ENCODE measurements at regions not wholly inside any gene's neighbourhood (a gene's known extent, or its start where the extent isn't known, plus 50 kb on each side); places are given as distances from the start of the nearest gene placed in this dataset.
"Not testable (repeated sequence)": the region's sequence is repeated elsewhere in the genome, so short reads cannot be mapped to it uniquely, and the experiment has no call there.

DNA sequence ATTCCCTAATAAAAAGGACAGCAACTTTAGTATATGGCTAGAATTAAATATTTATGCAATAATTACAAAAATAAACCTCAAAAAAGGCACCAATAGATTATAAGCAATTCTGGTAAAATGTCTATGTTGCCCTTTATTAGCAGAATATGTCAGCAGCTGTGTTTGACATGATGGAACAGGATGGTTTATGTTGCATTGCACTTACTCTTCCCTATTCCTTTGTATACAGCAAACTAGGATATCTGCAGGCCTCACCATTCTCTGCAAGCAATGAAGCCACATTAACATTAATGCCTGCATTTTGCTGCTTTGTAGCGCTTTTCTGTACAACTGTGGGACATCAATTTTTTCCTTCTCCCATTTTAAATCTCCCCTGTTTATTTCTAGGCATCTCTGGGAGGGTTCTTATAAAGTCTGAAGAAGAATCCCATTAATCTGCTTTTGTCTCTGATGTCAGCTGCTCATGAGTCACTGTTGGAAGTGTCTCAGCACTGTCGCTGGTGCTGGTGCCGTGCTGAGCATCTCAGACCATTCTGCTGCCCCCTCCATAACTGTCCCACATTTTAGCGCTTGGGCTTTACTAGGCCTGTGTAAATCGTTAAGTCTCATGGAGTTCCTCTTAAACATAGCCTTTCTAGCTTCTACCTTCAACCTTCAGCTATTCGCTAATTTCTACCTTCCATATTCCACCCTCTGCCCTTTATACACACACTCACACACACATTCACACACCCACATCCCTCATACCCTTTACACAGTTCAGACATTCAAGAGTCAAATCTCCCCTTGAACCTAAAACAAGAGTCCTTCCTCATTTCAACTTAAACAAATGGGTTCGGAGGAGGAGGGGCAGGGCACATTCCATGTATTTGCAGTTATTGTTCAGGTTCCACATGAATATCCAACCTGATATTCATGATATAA is 64.4 kb upstream of the TRHDE start:
- POLR2A ChIA-PET = interaction anchor here (0.5 kb wide), 1 partner anchor 13 kb away, joined by 5 read pairs; no protein-coding TSS in a partner anchor
- TF ChIP-seq, protein P1, sequence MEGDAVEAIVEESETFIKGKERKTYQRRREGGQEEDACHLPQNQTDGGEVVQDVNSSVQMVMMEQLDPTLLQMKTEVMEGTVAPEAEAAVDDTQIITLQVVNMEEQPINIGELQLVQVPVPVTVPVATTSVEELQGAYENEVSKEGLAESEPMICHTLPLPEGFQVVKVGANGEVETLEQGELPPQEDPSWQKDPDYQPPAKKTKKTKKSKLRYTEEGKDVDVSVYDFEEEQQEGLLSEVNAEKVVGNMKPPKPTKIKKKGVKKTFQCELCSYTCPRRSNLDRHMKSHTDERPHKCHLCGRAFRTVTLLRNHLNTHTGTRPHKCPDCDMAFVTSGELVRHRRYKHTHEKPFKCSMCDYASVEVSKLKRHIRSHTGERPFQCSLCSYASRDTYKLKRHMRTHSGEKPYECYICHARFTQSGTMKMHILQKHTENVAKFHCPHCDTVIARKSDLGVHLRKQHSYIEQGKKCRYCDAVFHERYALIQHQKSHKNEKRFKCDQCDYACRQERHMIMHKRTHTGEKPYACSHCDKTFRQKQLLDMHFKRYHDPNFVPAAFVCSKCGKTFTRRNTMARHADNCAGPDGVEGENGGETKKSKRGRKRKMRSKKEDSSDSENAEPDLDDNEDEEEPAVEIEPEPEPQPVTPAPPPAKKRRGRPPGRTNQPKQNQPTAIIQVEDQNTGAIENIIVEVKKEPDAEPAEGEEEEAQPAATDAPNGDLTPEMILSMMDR (IDR thresholded peaks at IDR 0.05; ENCODE audit: insufficient read depth, low read depth, low read length) = no peak

DNA sequence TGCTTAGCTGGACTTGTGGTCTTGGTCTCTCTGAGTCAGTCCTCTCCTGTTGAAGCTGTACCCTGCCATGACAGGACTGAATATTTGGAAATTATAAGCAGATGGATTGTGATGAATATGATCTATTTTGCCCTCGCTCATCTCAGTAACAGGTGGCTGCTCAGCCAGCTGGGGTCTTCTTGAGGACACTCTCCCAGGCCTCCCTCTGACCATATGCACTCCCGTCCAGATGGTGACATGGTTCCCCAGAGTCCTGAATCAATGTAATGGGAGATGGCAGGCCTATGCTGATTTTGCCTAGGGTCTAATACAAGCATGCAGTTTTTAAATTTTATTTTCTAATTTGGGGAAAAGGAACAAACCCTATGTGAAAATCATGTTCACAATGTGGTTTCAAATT is 63.1 kb upstream of the TRHDE start:
- no peaks in the 10 kb centered on the region for H3K27me3 ChIP-seq (ENCODE audit: control insufficient read depth, insufficient read depth, low read length)
- TF ChIP-seq, protein P1 (IDR thresholded peaks at IDR 0.05; ENCODE audit: insufficient read depth, low read depth, low read length) = no peak
- no peaks in the 10 kb centered on the region for H3K36me3 ChIP-seq (ENCODE audit: control insufficient read depth, insufficient read depth, low read length)
- DNase-seq (ENCODE audit: low read depth) = no peak
- ChIA-PET POLR2A (no interaction called here), CTCF (no interaction called here)
- H3K4me3 ChIP-seq (ENCODE audit: low read depth, low read length) = no peak overlapping the region

More for the DNA sequence above, 64.4 kb upstream of the TRHDE start:
- CTCF ChIA-PET = interaction anchor here (0.9 kb wide), 1 partner anchor 8 kb away, joined by 4 read pairs; no protein-coding TSS in a partner anchor
- Histone ChIP-seq H3K36me3 (ENCODE audit: control insufficient read depth, insufficient read depth, low read length) (no peaks in the 10 kb centered on the region), H3K4me3 (ENCODE audit: low read depth, low read length) (no peak overlapping the region), H3K27me3 (ENCODE audit: control insufficient read depth, insufficient read depth, low read length) (no peaks in the 10 kb centered on the region)
- DNase-seq (ENCODE audit: low read depth) = no peak

DNA sequence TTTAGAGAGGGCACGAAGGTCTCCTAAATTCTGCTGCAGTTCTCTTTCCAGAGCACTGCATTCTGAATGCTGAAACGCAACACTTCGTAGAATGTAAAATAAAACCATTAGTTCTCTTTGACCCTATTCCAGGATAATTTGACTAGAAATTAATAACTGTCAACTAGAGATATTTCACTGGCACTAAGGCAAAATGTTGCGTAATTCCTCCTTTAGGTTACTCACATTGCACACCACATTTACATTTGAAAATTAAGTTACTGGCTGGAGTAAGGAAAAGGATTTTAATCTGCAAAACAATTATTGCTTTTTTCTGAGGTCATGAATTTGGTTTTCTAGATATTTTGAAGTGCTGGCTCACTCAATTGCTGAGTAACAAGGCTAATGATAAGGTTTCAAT is 58.0 kb upstream of the TRHDE start:
- Histone ChIP-seq H3K27me3 (ENCODE audit: control insufficient read depth, insufficient read depth, low read length) (no peaks in the 10 kb centered on the region), H3K4me3 (ENCODE audit: low read depth, low read length) (no peak overlapping the region), H3K36me3 (ENCODE audit: control insufficient read depth, insufficient read depth, low read length) (no peaks in the 10 kb centered on the region)
- TF ChIP-seq, protein P1 (IDR thresholded peaks at IDR 0.05; ENCODE audit: insufficient read depth, low read depth, low read length) = no peak
- CTCF ChIA-PET = interaction anchor here (0.6 kb wide), 1 partner anchor 270 kb away, joined by 3 read pairs; no protein-coding TSS in a partner anchor
- POLR2A ChIA-PET = no interaction called here
- no peak for DNase-seq (ENCODE audit: low read depth)

DNA sequence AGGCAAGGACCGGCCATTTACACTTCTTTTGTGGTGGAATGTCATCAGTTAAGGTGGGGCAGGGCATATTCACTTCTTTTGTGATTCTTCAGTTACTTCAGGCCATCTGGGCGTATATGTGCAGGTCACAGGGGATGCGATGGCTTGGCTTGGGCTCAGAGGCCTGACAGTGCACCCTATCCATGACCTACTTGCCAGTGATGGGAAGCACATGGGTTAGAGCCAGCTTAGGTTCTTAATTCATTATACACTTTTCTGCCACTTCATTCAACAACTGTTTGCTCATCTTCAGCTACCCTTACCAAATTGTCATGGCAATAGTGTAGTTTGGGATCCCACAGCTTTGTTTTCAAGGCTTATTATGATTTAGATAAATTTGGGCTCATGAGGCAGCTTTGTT is 56.9 kb upstream of the TRHDE start:
- POLR2A ChIA-PET; DNase-seq (ENCODE audit: low read depth); H3K36me3 ChIP-seq (ENCODE audit: control insufficient read depth, insufficient read depth, low read length); H3K4me3 ChIP-seq (ENCODE audit: low read depth, low read length); H3K27me3 ChIP-seq (ENCODE audit: control insufficient read depth, insufficient read depth, low read length): not testable (repeated sequence)
- CTCF ChIA-PET = interaction anchor here (1.0 kb wide), 1 partner anchor 12 kb away, joined by 3 read pairs; no protein-coding TSS in a partner anchor

DNA sequence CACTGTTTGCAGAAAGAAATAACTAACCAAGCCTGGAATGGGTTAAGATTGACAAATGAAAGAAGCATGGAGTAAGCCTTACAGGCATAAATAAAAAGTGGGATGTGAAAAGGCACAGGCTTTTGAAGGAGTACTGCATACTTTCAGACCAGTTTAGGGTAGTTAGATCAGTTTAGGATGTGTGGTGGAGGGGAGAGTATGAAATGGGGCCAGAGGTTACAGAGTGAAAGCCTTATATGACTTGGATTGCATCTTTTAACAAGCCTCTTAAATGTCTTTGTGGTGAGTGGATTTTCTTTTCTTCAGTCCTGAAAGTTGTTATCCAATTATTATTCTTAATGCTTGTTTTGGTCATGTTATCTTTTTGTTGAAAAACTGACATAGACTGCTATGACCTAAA is 52.2 kb upstream of the TRHDE start:
- DNase-seq (ENCODE audit: low read depth) = no peak
- Histone ChIP-seq H3K4me3 (ENCODE audit: low read depth, low read length) (no peak overlapping the region), H3K36me3 (ENCODE audit: control insufficient read depth, insufficient read depth, low read length) (no peaks in the 10 kb centered on the region), H3K27me3 (ENCODE audit: control insufficient read depth, insufficient read depth, low read length) (no peaks in the 10 kb centered on the region)
- CTCF ChIA-PET = no interaction called here
- TF ChIP-seq, protein P1 (IDR thresholded peaks at IDR 0.05; ENCODE audit: insufficient read depth, low read depth, low read length) = no peak
- POLR2A ChIA-PET = no interaction called here

Measured in BJ (cell line).